ENCODE measurements at regions not wholly inside any gene's neighbourhood (a gene's known extent, or its start where the extent isn't known, plus 50 kb on each side); places are given as distances from the start of the nearest gene placed in this dataset.
"Not testable (repeated sequence)": the region's sequence is repeated elsewhere in the genome, so short reads cannot be mapped to it uniquely, and the experiment has no call there.

- Mint-ChIP-seq H3K4me1 (no peaks in the 10 kb centered on the region), H3K36me3 (ENCODE audit: low read depth) (no peaks in the 10 kb centered on the region)
- CTCF ChIA-PET, result no interaction called here
Measured at GRCh38 chr20:12825226-12825595, 183.6 kb upstream of the SPTLC3 start.

GRCh38 chr20:12827816-12828385 is 180.9 kb upstream of the SPTLC3 start:
- CTCF ChIA-PET, result interaction anchor here (0.6 kb wide), 1 partner anchor 94 kb away, joined by 3 read pairs; no protein-coding TSS in a partner anchor

More at GRCh38 chr20:12825226-12825595, 183.6 kb upstream of the SPTLC3 start:
- Mint-ChIP-seq H3K27ac (no peak overlapping the region), H3K27me3 (no peaks in the 10 kb centered on the region), H3K4me3 (no peak overlapping the region), H3K9me3 (peaks cover 2% of the 10 kb centered on the region)
- DNase-seq, result no peak
- POLR2A ChIA-PET, result no interaction called here

GRCh38 chr20:12829170-12829569 is 179.6 kb upstream of the SPTLC3 start:
- Mint-ChIP-seq H3K9me3 (no peaks in the 10 kb centered on the region), H3K4me1 (no peaks in the 10 kb centered on the region), H3K27ac (no peak overlapping the region), H3K36me3 (ENCODE audit: low read depth) (no peaks in the 10 kb centered on the region), H3K4me3 (no peak overlapping the region), H3K27me3 (no peaks in the 10 kb centered on the region)
- ChIA-PET POLR2A (no interaction called here), CTCF (no interaction called here)
- DNase-seq, result no peak

More at GRCh38 chr20:12827816-12828385, 180.9 kb upstream of the SPTLC3 start:
- Mint-ChIP-seq H3K27me3 (no peaks in the 10 kb centered on the region), H3K27ac (no peak overlapping the region), H3K36me3 (ENCODE audit: low read depth) (no peaks in the 10 kb centered on the region), H3K4me3 (no peak overlapping the region), H3K4me1 (no peaks in the 10 kb centered on the region), H3K9me3 (no peaks in the 10 kb centered on the region)
- POLR2A ChIA-PET, result no interaction called here
- no peak for DNase-seq

- ChIA-PET CTCF (no interaction called here), POLR2A (no interaction called here)
- H3K4me1 Mint-ChIP-seq, result no peaks in the 10 kb centered on the region
- H3K4me3 Mint-ChIP-seq, result no peak overlapping the region
- H3K27me3 Mint-ChIP-seq, result no peaks in the 10 kb centered on the region
- no peaks in the 10 kb centered on the region for H3K9me3 Mint-ChIP-seq
- DNase-seq, result no peak
- H3K36me3 Mint-ChIP-seq (ENCODE audit: low read depth), result no peaks in the 10 kb centered on the region
- H3K27ac Mint-ChIP-seq, result no peak overlapping the region
Measured at GRCh38 chr20:12833861-12834260, 174.9 kb upstream of the SPTLC3 start.

- H3K4me3 Mint-ChIP-seq, result no peak overlapping the region
- no peaks in the 10 kb centered on the region for H3K4me1 Mint-ChIP-seq
- H3K36me3 Mint-ChIP-seq (ENCODE audit: low read depth), result no peaks in the 10 kb centered on the region
- ChIA-PET POLR2A (no interaction called here), CTCF (no interaction called here)
- DNase-seq, result no peak
- H3K27me3 Mint-ChIP-seq, result no peaks in the 10 kb centered on the region
- no peaks in the 10 kb centered on the region for H3K9me3 Mint-ChIP-seq
- no peak overlapping the region for H3K27ac Mint-ChIP-seq
Measured at GRCh38 chr20:12835999-12836398, 172.8 kb upstream of the SPTLC3 start.

- Mint-ChIP-seq H3K27me3 (no peaks in the 10 kb centered on the region), H3K9me3 (no peaks in the 10 kb centered on the region), H3K36me3 (ENCODE audit: low read depth) (no peaks in the 10 kb centered on the region), H3K27ac (no peak overlapping the region), H3K4me3 (no peak overlapping the region), H3K4me1 (no peaks in the 10 kb centered on the region)
- ChIA-PET POLR2A (no interaction called here), CTCF (no interaction called here)
- DNase-seq, result no peak
Measured at GRCh38 chr20:12837646-12838045, 171.1 kb upstream of the SPTLC3 start.

- ChIA-PET POLR2A (no interaction called here), CTCF (no interaction called here)
- Mint-ChIP-seq H3K36me3 (ENCODE audit: low read depth) (no peaks in the 10 kb centered on the region), H3K27me3 (no peaks in the 10 kb centered on the region), H3K4me3 (no peak overlapping the region), H3K9me3 (no peaks in the 10 kb centered on the region), H3K4me1 (no peaks in the 10 kb centered on the region), H3K27ac (no peak overlapping the region)
- DNase-seq, result no peak
Measured at GRCh38 chr20:12838261-12838866, 170.4 kb upstream of the SPTLC3 start.

GRCh38 chr20:12847872-12848271 is 160.9 kb upstream of the SPTLC3 start:
- ChIA-PET POLR2A (no interaction called here), CTCF (no interaction called here)
- Mint-ChIP-seq H3K4me1 (no peaks in the 10 kb centered on the region), H3K36me3 (ENCODE audit: low read depth) (no peaks in the 10 kb centered on the region), H3K9me3 (no peaks in the 10 kb centered on the region), H3K27ac (no peak overlapping the region), H3K27me3 (no peaks in the 10 kb centered on the region), H3K4me3 (no peak overlapping the region)
- DNase-seq, result no peak

GRCh38 chr20:12849225-12849910 is 159.4 kb upstream of the SPTLC3 start:
- no peak overlapping the region for H3K27ac Mint-ChIP-seq
- ChIA-PET POLR2A (no interaction called here), CTCF (no interaction called here)
- no peaks in the 10 kb centered on the region for H3K9me3 Mint-ChIP-seq
- no peaks in the 10 kb centered on the region for H3K27me3 Mint-ChIP-seq
- no peak for DNase-seq
- no peaks in the 10 kb centered on the region for H3K4me1 Mint-ChIP-seq
- no peaks in the 10 kb centered on the region for H3K36me3 Mint-ChIP-seq (ENCODE audit: low read depth)
- no peak overlapping the region for H3K4me3 Mint-ChIP-seq

GRCh38 chr20:12857643-12858042 is 151.1 kb upstream of the SPTLC3 start:
- CTCF ChIA-PET; H3K27ac Mint-ChIP-seq; H3K27me3 Mint-ChIP-seq; DNase-seq; H3K4me1 Mint-ChIP-seq; POLR2A ChIA-PET; H3K4me3 Mint-ChIP-seq; H3K36me3 Mint-ChIP-seq (ENCODE audit: low read depth): not testable (repeated sequence)
- peaks cover 22% of the 10 kb centered on the region for H3K9me3 Mint-ChIP-seq

GRCh38 chr20:12860619-12861247 is 148.0 kb upstream of the SPTLC3 start:
- DNase-seq, result no peak
- CTCF ChIA-PET, result no interaction called here
- no peaks in the 10 kb centered on the region for H3K4me1 Mint-ChIP-seq
- H3K36me3 Mint-ChIP-seq (ENCODE audit: low read depth), result no peaks in the 10 kb centered on the region
- no peak overlapping the region for H3K4me3 Mint-ChIP-seq
- no peaks in the 10 kb centered on the region for H3K27me3 Mint-ChIP-seq
- H3K9me3 Mint-ChIP-seq, result peaks cover 17% of the 10 kb centered on the region
- no peak overlapping the region for H3K27ac Mint-ChIP-seq
- POLR2A ChIA-PET, result no interaction called here

GRCh38 chr20:12869669-12870068 is 139.1 kb upstream of the SPTLC3 start:
- ChIA-PET CTCF (no interaction called here), POLR2A (no interaction called here)
- peaks cover 5% of the 10 kb centered on the region for H3K9me3 Mint-ChIP-seq
- H3K27ac Mint-ChIP-seq, result no peak overlapping the region
- no peak overlapping the region for H3K4me3 Mint-ChIP-seq
- H3K36me3 Mint-ChIP-seq (ENCODE audit: low read depth), result no peaks in the 10 kb centered on the region
- no peak for DNase-seq
- H3K4me1 Mint-ChIP-seq, result no peaks in the 10 kb centered on the region
- no peaks in the 10 kb centered on the region for H3K27me3 Mint-ChIP-seq

GRCh38 chr20:12870588-12870987 is 138.2 kb upstream of the SPTLC3 start:
- DNase-seq, result no peak
- Mint-ChIP-seq H3K9me3 (peaks cover 5% of the 10 kb centered on the region), H3K27ac (no peak overlapping the region), H3K36me3 (ENCODE audit: low read depth) (no peaks in the 10 kb centered on the region), H3K4me3 (no peak overlapping the region), H3K27me3 (no peaks in the 10 kb centered on the region), H3K4me1 (no peaks in the 10 kb centered on the region)
- CTCF ChIA-PET, result no interaction called here
- POLR2A ChIA-PET, result no interaction called here

GRCh38 chr20:12874933-12875332 is 133.8 kb upstream of the SPTLC3 start:
- Mint-ChIP-seq H3K4me1 (no peaks in the 10 kb centered on the region), H3K36me3 (ENCODE audit: low read depth) (no peaks in the 10 kb centered on the region), H3K4me3 (no peak overlapping the region), H3K9me3 (peaks cover 5% of the 10 kb centered on the region), H3K27me3 (no peaks in the 10 kb centered on the region), H3K27ac (no peak overlapping the region)
- CTCF ChIA-PET, result no interaction called here
- POLR2A ChIA-PET, result no interaction called here
- no peak for DNase-seq

Data from activated CD4-positive, alpha-beta memory T cell treated with anti-CD3 and anti-CD28 coated beads, Interleukin-2, amount 10 ng/mL, durations not matched to agents 7 days and 5 days (primary cell).